HG02870 (cell line): ENCODE measurements at regions not wholly inside any gene's neighbourhood (a gene's known extent, or its start where the extent isn't known, plus 50 kb on each side); places are given as distances from the start of the nearest gene placed in this dataset.

Source experiments
- ATAC-seq: cut with Tn5 transposase; IDR thresholded peaks from one replicate; pipeline ENCODE4 v1.9.1; 2021; ENCODE audit warnings: mild to moderate bottlenecking, moderate library complexity; ENCODE audit not compliant: unreplicated experiment

DNA sequence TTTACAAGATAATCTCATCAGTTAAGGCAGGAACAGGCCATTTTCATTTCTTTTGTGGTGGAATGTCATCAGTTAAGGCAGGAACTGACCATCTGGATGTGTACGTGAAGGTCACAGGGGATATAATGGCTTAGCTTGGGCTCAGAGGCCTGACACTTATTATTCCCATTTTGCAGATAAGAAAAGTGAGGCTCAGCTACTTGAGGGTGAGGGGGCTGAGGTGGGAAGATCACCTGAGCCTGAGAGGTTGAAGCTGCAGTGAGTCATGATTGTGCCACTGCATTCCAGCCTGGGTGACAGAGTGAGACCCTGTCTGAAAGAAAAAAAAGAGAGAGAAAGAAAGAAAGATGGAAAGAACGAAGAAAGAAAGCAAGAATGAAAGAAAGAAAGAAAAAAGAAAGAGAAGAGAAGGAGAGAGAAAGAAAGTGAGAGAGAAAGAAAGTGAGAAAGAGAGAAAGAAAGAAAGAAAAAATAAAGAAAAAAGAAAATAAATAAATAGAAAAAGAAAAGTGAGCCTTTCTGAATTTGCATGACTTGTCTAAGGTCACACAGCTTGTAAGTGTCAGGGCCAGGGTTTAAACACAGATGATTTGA lies 142.0 kb downstream of the TMEM30B start:
- ATAC-seq = no peak

GRCh38 chr14:61132894-61133293 lies 148.2 kb downstream of the TMEM30B start:
- no peak for ATAC-seq

DNA sequence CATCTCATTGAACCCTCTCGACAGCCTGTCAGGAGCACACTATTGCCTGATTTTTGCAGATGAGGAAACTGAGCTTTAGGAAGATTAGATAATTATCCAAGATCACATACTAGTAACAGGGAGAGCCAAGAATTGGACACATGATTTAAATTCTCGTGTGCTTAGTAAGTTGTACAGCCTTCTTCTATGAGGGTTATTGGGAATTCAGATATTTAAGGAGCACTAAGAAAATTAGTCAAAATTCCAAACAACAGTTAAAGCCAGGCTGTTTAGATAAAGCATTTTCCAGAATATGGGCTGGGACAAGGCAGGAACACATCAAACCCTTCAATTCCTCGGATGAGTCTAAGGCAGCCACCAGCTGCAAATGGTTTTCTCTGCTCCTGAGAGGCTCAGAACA lies 148.8 kb downstream of the TMEM30B start:
- no peak for ATAC-seq

GRCh38 chr14:61130512-61131260 lies 149.6 kb downstream of the SLC38A6 start:
- ATAC-seq = no peak

- no peak for ATAC-seq
Measured at GRCh38 chr14:61129168-61129745, 148.2 kb downstream of the SLC38A6 start.

GRCh38 chr14:61128382-61129167 lies 147.5 kb downstream of the SLC38A6 start:
- no peak for ATAC-seq

DNA sequence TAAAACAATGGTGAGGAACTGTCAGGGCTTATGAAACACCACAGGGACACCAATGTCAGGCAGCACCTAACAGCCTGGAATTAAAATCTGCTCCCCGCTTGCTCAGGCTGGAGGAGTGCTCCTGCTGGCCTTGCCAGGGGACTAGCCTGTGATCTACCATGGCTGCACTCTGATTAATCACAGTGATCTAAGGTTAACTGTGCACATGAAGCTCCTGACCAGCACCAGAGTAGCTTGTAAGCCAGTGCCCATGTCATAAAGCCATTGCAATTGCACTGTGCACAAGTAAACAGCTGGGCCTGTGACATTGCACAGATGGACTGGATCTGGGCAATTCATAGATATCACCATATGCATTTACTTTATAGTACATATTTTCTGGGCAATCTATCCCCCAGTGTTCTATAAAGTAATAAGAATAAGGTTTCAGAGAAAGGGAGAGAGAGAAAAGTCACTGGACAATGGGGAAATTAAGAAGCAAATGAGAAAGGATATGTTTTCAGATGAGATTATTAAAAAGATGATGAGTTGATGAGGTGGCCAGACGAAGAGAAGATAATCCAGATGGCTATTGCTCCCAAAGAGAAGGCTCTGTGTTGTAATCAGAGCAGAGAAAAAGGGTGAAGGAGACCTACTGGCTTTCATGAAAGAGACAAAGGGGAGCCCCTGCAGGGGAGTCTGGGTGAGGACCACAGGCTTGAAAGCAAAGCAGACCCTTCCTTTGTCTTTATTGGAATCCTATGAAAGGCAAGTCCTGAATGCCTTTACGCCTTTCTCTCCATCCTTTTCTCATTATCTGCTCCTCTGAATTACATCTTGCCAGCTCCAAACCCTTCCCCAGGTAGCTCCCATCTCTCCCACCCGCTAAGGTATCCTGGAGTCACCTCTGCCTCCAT lies 145.8 kb downstream of the SLC38A6 start:
- no peak for ATAC-seq

DNA sequence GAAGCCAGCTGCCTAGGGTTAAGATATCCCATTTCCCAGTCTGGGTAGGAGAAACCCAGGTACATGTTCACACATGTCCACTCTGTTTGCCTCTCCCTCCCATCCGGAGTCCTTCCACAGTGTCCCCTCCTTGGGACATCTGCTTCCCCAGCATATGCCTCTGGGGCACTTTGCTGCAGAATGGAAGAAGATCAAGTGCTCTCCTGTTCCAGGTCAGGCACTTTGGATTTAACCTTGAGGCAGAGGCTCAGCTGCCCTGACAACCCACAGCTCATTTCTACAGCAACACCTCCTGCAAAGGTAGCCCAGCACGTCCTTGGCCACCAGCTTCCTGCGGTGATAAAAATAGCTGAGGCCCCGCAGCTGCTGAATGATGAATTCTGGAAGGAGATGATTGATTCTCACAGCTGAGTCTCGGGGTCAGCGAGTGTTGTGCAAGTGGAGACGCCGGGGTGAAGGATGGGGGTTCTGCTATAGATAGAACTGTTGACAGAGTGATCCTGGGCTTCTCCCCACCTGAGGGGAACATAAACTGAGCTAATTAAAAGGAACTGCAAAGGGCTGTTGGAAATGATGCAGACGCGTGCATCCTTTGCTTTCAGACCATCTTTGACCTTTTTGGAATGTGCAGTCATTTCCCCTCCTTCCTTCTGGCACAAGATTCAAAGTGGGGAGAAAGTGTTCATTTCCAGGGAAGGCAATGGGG lies 145.0 kb downstream of the SLC38A6 start:
- ATAC-seq = no peak

GRCh38 chr14:61125041-61125866 lies 144.2 kb downstream of the SLC38A6 start:
- no peak for ATAC-seq

DNA sequence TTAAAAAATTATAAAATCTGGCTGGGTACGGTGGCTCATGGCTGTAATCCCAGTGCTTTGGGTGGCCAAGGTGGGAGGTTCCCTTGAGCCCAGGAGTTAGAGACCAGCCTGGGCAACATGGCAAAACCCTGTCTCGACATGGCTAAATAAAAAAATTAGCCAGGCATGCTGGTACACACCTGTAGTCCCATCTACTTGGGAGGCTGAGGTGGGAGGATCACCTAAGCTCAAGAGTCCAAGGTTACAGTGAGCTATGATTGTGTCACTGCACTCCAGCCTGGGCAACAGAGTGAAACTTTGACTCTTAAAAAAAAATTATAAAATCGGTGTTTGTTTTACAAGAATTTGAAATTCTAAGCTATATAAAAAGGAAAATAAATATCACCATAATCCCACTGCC lies 141.8 kb downstream of the SLC38A6 start:
- no peak for ATAC-seq

- ATAC-seq = no peak
Measured at GRCh38 chr14:61121355-61121787, 140.3 kb downstream of the SLC38A6 start.

DNA sequence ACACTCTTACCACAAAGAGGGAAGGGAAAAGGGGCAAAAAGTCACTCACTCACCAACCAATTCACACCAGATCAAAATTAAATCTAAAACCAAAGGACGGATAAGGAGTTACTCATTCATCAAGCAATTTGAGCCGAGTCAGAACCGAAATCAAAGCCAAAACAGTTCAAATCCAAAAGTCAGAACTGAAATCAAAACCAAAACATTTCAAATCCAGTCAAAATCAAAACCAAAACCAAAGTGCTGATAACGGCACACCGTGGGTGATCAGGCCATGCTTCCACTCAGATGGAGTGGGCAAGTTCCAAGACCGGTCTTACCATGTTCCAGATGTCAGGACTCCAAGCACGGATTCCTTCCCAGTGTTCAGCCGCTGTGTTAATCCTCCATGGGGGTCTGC lies 139.5 kb downstream of the SLC38A6 start:
- ATAC-seq = no peak

GRCh38 chr14:61119006-61119405 lies 138.0 kb downstream of the SLC38A6 start:
- ATAC-seq = no peak

DNA sequence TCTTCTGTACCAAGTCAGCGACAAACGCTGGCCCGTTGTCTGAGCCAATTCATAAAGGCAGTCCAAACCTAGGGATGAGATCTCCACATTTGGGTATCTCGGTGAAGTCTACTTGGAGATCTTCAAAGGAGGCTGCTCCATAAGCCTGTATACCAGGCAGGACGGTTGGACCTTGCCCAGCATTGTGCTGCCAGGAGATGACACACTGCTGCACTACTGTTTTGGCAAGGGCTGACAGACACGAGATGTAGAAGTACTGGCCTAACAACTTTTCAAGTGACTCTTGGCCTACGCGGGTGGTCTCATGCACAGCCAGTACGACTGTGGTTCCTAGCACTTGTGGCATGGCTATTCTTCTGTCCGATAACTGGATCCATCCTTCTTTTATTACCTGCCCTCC lies 135.3 kb downstream of the SLC38A6 start:
- no peak for ATAC-seq

DNA sequence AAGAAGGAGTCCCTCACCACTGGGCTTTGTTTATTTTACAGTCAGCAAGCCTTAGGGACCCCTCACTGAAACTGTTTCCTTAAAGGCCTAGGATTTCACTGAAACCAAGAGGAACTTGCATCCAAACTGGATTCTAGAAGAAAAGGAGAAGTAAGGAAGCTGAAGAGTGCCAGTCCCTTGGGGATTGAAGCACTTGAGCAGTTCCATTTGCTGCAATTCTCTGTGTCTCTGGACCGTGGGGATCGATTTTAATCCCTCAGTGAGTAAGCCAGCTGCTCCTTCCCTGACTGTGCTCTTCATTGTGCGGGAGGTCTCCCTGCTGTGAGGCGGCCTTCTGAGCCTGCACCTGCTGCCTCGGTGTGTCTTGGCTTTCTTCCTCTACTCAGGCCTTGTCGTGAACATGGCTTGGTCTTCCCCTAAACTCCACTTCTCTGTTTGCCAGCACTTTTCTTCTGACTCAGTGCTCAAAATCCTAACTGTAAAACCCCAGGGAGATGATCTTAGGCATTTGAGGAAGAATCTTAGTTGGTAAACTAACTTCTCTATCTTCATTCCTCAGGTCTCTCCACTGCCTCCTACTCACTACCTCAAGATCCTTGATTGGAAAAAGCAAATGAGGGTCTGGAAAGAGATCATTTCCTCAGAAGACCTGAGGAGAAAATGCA lies 132.6 kb downstream of the SLC38A6 start:
- no peak for ATAC-seq

DNA sequence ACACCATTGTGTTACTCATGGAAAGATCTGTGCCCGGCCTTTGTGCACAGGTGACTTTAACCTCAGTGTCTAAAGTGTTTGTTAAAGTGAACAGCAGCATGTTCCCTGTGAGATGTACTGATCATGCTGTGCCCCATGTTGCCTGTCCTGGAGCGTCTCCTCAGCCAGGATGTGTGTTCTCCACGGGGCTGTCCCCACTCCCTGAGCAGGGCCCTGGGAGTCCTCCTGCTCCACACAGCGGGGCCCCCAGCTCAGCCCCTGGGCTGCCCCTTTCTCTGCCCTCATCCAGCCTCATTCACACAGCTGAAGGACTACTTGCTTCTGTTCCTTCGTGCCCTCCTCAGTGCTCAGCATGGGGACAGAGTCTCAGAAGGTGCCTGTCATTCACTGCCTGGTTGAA lies 131.5 kb downstream of the SLC38A6 start:
- no peak for ATAC-seq

- no peak for ATAC-seq
Measured at GRCh38 chr14:61111731-61112130, 130.7 kb downstream of the SLC38A6 start.

- no peak for ATAC-seq
Measured at GRCh38 chr14:61111209-61111665, 130.2 kb downstream of the SLC38A6 start.
